HUES64 (cell line): ENCODE measurements at regions not wholly inside any gene's neighbourhood (a gene's known extent, or its start where the extent isn't known, plus 50 kb on each side); places are given as distances from the start of the nearest gene placed in this dataset.
"Not testable (repeated sequence)": the region's sequence is repeated elsewhere in the genome, so short reads cannot be mapped to it uniquely, and the experiment has no call there.

ENCODE experiments used
- H3K27ac ChIP-seq: 2 replicates; pipeline ENCODE4 v1.7.0; 2013; ENCODE audit warnings: low read depth, low read length, inconsistent platforms
- H3K27me3 ChIP-seq: 2 replicates; pipeline ENCODE4 v1.6.1; 2013; ENCODE audit warnings: mild to moderate bottlenecking, low read length; ENCODE audit not compliant: insufficient read depth
- H3K36me3 ChIP-seq: 2 replicates; pipeline ENCODE4 v1.6.1; 2013; ENCODE audit warnings: mild to moderate bottlenecking, low read length; ENCODE audit not compliant: insufficient read depth
- H3K4me1 ChIP-seq: 2 replicates; pipeline ENCODE4 v1.6.1; 2013; ENCODE audit warnings: mild to moderate bottlenecking, low read length, moderate library complexity; ENCODE audit not compliant: insufficient read depth
- H3K4me3 ChIP-seq: 2 replicates; pipeline ENCODE4 v1.5.1; 2013; ENCODE audit warnings: mild to moderate bottlenecking, low read length, moderate library complexity
- H3K9ac ChIP-seq: 2 replicates; pipeline ENCODE4 v1.6.1; 2013; ENCODE audit warnings: mild to moderate bottlenecking, low read depth, low read length
- H3K9me3 ChIP-seq: 2 replicates; pipeline ENCODE4 v1.6.1; 2013; ENCODE audit warnings: low read depth, low read length; ENCODE audit not compliant: insufficient read depth
- WGBS: fragments of 150-250, 120-280 bp; methylation state at CpG from one replicate; pipeline ENCODE4 v1.1.7; 2013; ENCODE audit warnings: missing lambda C conversion rate; 5-methylcytosine and 5-hydroxymethylcytosine counted together

DNA sequence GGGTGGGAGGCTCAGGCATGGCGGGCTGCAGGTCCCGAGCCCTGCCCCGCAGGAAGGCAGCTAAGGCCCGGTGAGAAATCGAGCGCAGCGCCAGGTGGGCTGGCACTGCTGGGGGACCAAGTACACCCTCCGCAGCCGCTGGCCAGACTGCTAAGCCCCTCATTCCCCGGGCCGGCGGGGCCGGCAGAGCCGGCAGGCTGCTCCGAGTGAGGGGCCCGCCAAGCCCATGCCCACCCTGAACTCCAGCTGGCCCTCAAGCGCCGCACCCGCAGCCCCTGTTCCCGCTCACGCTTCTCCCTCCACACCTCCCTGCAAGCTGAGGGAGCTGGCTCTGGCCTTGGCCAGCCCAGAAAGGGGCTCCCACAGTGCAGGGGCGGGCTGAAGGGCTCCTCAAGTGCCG is 1361.1 kb upstream of the ZEB2 start:
- not testable (repeated sequence) for H3K36me3 ChIP-seq, H3K9me3 ChIP-seq, H3K4me1 ChIP-seq, H3K4me3 ChIP-seq, H3K27ac ChIP-seq, H3K27me3 ChIP-seq, H3K9ac ChIP-seq
- 97% methylated on average over 23 of the region's 23 CpGs for WGBS

DNA sequence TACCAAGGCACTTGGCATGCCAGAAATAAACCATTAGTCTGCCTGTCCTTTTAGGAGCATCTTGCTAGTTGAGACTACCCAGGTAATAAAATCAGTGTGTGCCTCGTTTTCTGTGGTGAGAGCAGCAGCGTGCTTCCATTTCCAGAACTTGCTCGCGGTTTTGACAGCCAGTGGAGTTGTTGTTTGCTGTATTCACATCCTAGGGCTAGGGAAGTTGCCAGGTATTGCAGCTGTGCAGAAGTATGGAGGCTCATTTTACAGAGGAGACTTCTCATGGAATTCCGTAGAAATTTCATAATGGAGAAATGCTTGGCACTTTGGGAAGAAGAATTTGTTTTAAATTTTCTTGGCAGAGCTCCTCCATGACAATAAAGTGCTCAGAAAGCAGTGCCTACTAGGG is 1355.1 kb upstream of the ZEB2 start:
- Histone ChIP-seq H3K27me3 (no peaks in the 10 kb centered on the region), H3K36me3 (no peaks in the 10 kb centered on the region), H3K27ac (no peak overlapping the region), H3K9me3 (no peaks in the 10 kb centered on the region), H3K9ac (no peak overlapping the region), H3K4me1 (no peaks in the 10 kb centered on the region), H3K4me3 (no peak overlapping the region)
- 95% methylated on average over 5 of the region's 5 CpGs for WGBS

DNA sequence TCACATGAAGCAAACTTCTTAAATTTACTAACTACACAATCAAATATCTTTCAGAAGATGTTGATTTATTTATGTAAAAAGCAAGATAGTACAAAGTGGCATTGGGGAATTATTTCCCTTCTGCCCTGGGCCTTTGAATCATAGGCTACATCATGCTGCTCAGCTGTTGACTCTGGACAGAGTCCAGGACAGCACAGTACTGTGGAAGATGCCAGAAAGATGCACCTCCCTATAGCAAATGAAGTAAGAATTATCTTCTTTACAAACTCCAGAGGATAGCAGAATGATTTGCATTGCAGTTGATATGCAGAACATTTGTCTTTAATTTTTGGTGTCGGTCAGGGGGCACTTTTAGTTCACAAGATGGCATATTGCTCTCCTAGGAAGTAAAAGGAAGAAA is 1354.5 kb upstream of the ZEB2 start:
- Histone ChIP-seq H3K9ac (no peak overlapping the region), H3K9me3 (no peaks in the 10 kb centered on the region), H3K4me3 (no peak overlapping the region), H3K27ac (no peak overlapping the region), H3K27me3 (no peaks in the 10 kb centered on the region), H3K4me1 (peaks cover under 1% of the 10 kb centered on the region; the same call in 1 of the 2 replicates), H3K36me3 (no peaks in the 10 kb centered on the region)
- 100% methylated on average over 1 of the region's 1 CpG for WGBS

DNA sequence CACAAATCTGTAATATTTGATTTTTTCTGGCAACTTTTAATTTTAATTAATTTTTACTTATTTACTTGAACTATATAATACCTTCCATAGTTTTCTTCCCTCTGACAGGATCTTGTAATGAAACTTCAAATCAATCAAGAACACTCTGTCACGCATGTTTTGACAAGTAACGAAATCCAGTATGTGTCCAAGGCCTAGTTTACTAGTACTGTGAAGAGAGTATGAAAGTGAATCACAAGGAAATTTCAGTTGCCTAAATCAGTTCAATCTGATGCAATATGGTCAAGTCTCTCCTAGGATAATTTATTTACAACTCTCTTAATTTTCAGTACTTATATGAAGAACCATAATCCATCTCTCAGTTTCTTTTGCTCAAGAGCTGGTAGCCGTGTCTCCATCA is 1344.6 kb upstream of the ZEB2 start:
- WGBS: 94% methylated on average over 3 of the region's 3 CpGs
- peaks cover 23% of the 10 kb centered on the region for H3K4me1 ChIP-seq
- no peaks in the 10 kb centered on the region for H3K36me3 ChIP-seq
- H3K27me3 ChIP-seq: no peaks in the 10 kb centered on the region
- no peak overlapping the region for H3K27ac ChIP-seq
- no peaks in the 10 kb centered on the region for H3K9me3 ChIP-seq
- H3K9ac ChIP-seq: no peak overlapping the region
- H3K4me3 ChIP-seq: no peak overlapping the region

DNA sequence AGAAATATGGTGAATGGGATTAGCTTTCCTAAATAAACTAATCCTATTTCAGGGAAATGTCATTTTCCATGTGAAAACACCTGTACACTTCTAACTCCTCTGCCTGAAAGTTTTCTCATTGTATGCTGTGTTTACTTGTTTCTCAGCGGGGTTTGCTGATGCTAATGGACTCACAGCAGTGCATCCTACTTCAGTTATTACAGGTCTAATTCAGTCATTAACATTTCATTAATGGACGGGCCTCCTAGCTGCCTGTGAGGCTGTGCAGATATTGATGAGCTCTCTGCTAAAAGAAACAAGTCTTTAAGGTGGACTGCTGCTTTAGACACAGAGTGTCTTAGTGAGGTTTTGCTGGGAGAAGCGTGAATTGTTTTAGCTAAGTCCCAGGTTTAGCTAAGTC is 1342.0 kb upstream of the ZEB2 start:
- 46% methylated on average over 3 of the region's 3 CpGs for WGBS
- no peaks in the 10 kb centered on the region for H3K36me3 ChIP-seq
- H3K4me1 ChIP-seq: peaks cover 14% of the 10 kb centered on the region; the same call in 1 of the 2 replicates
- no peak overlapping the region for H3K27ac ChIP-seq
- no peaks in the 10 kb centered on the region for H3K9me3 ChIP-seq
- H3K4me3 ChIP-seq: no peak overlapping the region
- no peaks in the 10 kb centered on the region for H3K27me3 ChIP-seq
- no peak overlapping the region for H3K9ac ChIP-seq

DNA sequence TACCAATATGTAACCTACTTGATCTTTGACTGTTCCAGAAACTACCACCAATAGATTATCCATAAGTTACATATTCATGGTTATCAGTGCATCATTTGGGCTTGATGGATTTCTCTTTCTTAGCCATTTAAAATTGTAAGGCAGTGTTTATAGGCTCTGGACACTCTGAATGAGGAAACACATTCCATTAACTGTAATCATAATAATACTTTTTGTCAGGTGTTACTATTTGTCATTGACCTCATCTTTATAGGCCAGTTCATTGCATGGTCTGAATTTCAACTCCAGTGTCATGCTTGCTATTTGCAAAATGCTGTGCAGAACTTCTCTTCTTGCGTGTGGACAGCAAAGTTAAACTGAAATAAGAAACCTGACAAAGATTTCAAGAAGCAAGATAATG is 1340.2 kb upstream of the ZEB2 start:
- no peaks in the 10 kb centered on the region for H3K27me3 ChIP-seq
- no peaks in the 10 kb centered on the region for H3K9me3 ChIP-seq
- H3K4me1 ChIP-seq: peaks cover 14% of the 10 kb centered on the region
- H3K4me3 ChIP-seq: no peak overlapping the region
- H3K36me3 ChIP-seq: no peaks in the 10 kb centered on the region
- H3K9ac ChIP-seq: no peak overlapping the region
- WGBS: 100% methylated on average over 1 of the region's 1 CpG
- H3K27ac ChIP-seq: no peak overlapping the region

DNA sequence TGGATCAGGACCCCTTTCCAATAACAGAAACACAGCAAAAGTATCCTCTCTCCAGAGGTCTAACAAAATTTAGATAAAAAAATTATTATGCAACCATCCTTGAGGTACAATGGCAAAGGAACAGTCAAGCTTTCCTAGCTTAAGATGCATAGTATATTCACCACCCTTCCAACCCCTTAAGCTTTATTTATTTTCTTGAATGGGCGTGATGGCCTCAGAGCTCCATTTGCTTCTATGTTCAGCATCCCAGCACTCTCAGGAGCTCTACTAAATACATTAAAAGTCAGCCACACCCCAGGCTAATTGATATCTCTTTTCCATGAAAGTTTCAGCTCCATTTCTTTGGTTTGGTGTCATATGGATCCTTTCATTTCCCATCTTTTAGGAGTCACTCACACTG is 1335.2 kb upstream of the ZEB2 start:
- H3K27me3 ChIP-seq: no peaks in the 10 kb centered on the region

GRCh38 chr2:145854039-145854755 is 1334.3 kb upstream of the ZEB2 start:
- Histone ChIP-seq H3K36me3 (no peaks in the 10 kb centered on the region), H3K27ac (no peak overlapping the region), H3K9me3 (no peaks in the 10 kb centered on the region), H3K4me1 (no peaks in the 10 kb centered on the region; the same call in 1 of the 2 replicates), H3K27me3 (no peaks in the 10 kb centered on the region), H3K9ac (no peak overlapping the region), H3K4me3 (no peak overlapping the region)
- WGBS: 86% methylated on average over 4 of the region's 4 CpGs

More for the DNA sequence above, 1335.2 kb upstream of the ZEB2 start:
- no peak overlapping the region for H3K4me3 ChIP-seq
- 100% methylated on average over 1 of the region's 1 CpG for WGBS
- no peaks in the 10 kb centered on the region; the same call in 1 of the 2 replicates for H3K4me1 ChIP-seq
- no peaks in the 10 kb centered on the region for H3K9me3 ChIP-seq
- no peaks in the 10 kb centered on the region for H3K36me3 ChIP-seq
- H3K9ac ChIP-seq: no peak overlapping the region
- no peak overlapping the region for H3K27ac ChIP-seq

GRCh38 chr2:145851730-145852129 is 1331.8 kb upstream of the ZEB2 start:
- Histone ChIP-seq H3K9ac (no peak overlapping the region), H3K27me3 (no peaks in the 10 kb centered on the region), H3K4me3 (no peak overlapping the region), H3K4me1 (no peaks in the 10 kb centered on the region; the same call in 1 of the 2 replicates), H3K36me3 (no peaks in the 10 kb centered on the region), H3K9me3 (no peaks in the 10 kb centered on the region), H3K27ac (no peak overlapping the region)
- WGBS: 98% methylated on average over 2 of the region's 2 CpGs

DNA sequence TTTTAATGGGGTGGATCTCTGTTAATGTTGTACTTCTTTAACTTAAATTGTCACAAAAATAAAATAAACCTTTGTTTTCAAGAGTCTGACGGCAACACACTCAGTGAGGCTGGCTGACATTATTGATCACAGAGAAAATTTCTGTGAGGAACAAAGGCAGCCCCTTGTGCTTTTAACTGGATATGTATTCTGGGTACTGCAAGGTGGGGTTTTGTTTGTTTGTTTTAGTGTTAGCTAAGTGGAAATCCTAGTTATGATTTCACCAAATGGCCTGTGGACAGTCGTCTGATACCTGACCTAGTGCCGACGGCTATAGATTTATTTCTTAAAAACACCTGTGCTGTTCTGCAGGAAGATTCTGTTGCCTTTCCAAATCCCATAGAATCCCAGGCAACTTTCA is 1329.5 kb upstream of the ZEB2 start:
- H3K36me3 ChIP-seq: no peaks in the 10 kb centered on the region
- no peaks in the 10 kb centered on the region for H3K4me1 ChIP-seq
- H3K27me3 ChIP-seq: no peaks in the 10 kb centered on the region
- no peaks in the 10 kb centered on the region for H3K9me3 ChIP-seq
- no peak overlapping the region for H3K4me3 ChIP-seq
- H3K27ac ChIP-seq: no peak overlapping the region
- no peak overlapping the region for H3K9ac ChIP-seq
- WGBS: 90% methylated on average over 4 of the region's 4 CpGs

- H3K27ac ChIP-seq: no peak overlapping the region
- H3K9me3 ChIP-seq: no peaks in the 10 kb centered on the region
- no peaks in the 10 kb centered on the region for H3K36me3 ChIP-seq
- no peaks in the 10 kb centered on the region for H3K27me3 ChIP-seq
- WGBS: 94% methylated on average over 4 of the region's 4 CpGs
- H3K4me1 ChIP-seq: no peaks in the 10 kb centered on the region
- H3K4me3 ChIP-seq: no peak overlapping the region
- H3K9ac ChIP-seq: no peak overlapping the region
These were observed 1327.1 kb upstream of the ZEB2 start for GRCh38 chr2:145846982-145847381.

DNA sequence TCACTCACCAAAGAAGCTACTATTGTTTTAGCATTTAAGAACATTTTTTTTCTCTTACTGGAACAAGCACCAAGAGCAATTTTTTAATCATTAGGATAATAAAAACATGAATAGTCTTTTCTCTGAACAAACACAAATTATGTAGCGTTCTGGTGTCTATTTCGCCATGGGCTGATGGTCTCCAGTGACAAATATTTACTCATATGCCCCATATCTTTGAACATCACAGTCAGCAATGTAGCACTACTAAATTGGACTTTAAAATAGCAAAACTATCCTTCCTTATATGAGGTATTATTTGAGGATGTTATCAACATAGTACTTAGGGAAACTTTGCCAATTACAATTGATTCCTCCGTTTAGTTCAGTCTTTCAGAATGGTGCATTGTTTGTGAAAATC is 1326.0 kb upstream of the ZEB2 start:
- no peaks in the 10 kb centered on the region for H3K36me3 ChIP-seq
- no peak overlapping the region for H3K9ac ChIP-seq
- H3K27me3 ChIP-seq: no peaks in the 10 kb centered on the region
- over 99% methylated on average over 3 of the region's 3 CpGs for WGBS
- no peak overlapping the region for H3K4me3 ChIP-seq
- H3K27ac ChIP-seq: no peak overlapping the region
- no peaks in the 10 kb centered on the region for H3K9me3 ChIP-seq
- H3K4me1 ChIP-seq: no peaks in the 10 kb centered on the region
